ENCODE measurements at regions not wholly inside any gene's neighbourhood (a gene's known extent, or its start where the extent isn't known, plus 50 kb on each side); places are given as distances from the start of the nearest gene placed in this dataset.
"Not testable (repeated sequence)": the region's sequence is repeated elsewhere in the genome, so short reads cannot be mapped to it uniquely, and the experiment has no call there.

GRCh38 chr14:71167325-71167950, 260.2 kb downstream of the PCNX1 start:
- TF ChIP-seq CTCF, POLR2A (IDR thresholded peaks at IDR 0.05): not testable (repeated sequence)

All from lower leg skin (tissue), 3 donors.